Panc1 (cell line): ENCODE measurements at regions not wholly inside any gene's neighbourhood (a gene's known extent, or its start where the extent isn't known, plus 50 kb on each side); places are given as distances from the start of the nearest gene placed in this dataset.

Source experiments
- CTCF ChIP-seq: fragments of 450-650 bp; IDR thresholded peaks from 2 replicates; pipeline ENCODE4 v1.5.1; 2017; ENCODE audit warnings: mild to moderate bottlenecking
- SIN3A ChIP-seq: IDR thresholded peaks from 2 replicates; pipeline ENCODE4 v1.6.1; 2012; ENCODE audit warnings: low read depth, mild to moderate bottlenecking, low read length, moderate library complexity, borderline replicate concordance; ENCODE audit not compliant: insufficient read depth

GRCh38 chr7:12995912-12996469 is 308.6 kb downstream of the ARL4A start:
- no peak for TF ChIP-seq CTCF
- TF ChIP-seq SIN3A = no peak
